HepG2 (cell line): ENCODE measurements at regions not wholly inside any gene's neighbourhood (a gene's known extent, or its start where the extent isn't known, plus 50 kb on each side); places are given as distances from the start of the nearest gene placed in this dataset.

Experiments
- ATAC-seq: fragments of 200-7000 bp; cut with Tn5 transposase; 3 replicates; pipeline ENCODE4 v1.9.1; 2020; ENCODE audit warnings: mild to moderate bottlenecking, moderate library complexity
- BruUV-seq: library from RNA; stranded (reverse); fragments of 400-500 nt; replicated peaks from 2 replicates; lab custom pipeline; 2021; lab: Mats Ljungman, UMichigan
- CTCF ChIA-PET: fragments of 300-600 bp; formaldehyde crosslinking; extraction: SDS; loops from one replicate; lab custom pipeline; 2021; ENCODE audit warnings: low total read pairs, inconsistent platforms, low intra/inter-chr PET ratio; lab: Yijun Ruan, JAX
- POLR2A ChIA-PET: fragments of 350-600 bp; sonication (Branson Sonifier 250); formaldehyde crosslinking; loops from one replicate; lab custom pipeline; 2020; ENCODE audit warnings: antibody characterized with exemption, inconsistent platforms; lab: Yijun Ruan, JAX
- DNase-seq: peaks from one replicate; pipeline ENCODE4 v3.0.0-alpha.2; 2015; ENCODE audit warnings: low spot score
- FAIRE-seq: peaks from 3 replicates; lab custom pipeline; 2011; peaks lifted over from hg19 to GRCh38; lab: Jason Lieb, UNC
- H2AFZ ChIP-seq: one replicate; pipeline ENCODE4 v1.6.1; 2011; ENCODE audit warnings: low read length, inconsistent platforms
- H3K27ac ChIP-seq: fragments of 300-600 bp; 3 replicates; pipeline ENCODE4 v1.8.0; 2011; ENCODE audit warnings: mixed run types, mild to moderate bottlenecking, mixed read lengths, low read length, inconsistent platforms; ENCODE audit not compliant: insufficient read depth; ENCODE audit errors: extremely low read length
- H3K27me3 ChIP-seq, 2 experiments: fragments of 200-600 bp in 1 of 2; 2 replicates in 1 of 2; 3 replicates in 1 of 2; pipeline versions ENCODE4 v1.6.0 to v1.8.0; 2011; ENCODE audit warnings: low read length in 2 of 2, mild to moderate bottlenecking in 2 of 2, moderate library complexity in 2 of 2, inconsistent platforms in 1 of 2; ENCODE audit not compliant: insufficient read depth in 2 of 2, control insufficient read depth in 1 of 2
- H3K36me3 ChIP-seq, 2 experiments: fragments of 200-600 bp in 1 of 2; replicated peaks in 1 of 2; 2 replicates in 1 of 2; 3 replicates in 1 of 2; pipeline versions ENCODE4 v1.5.1 to v1.8.0; 2011; ENCODE audit warnings: low read length in 2 of 2, inconsistent platforms in 1 of 2; ENCODE audit not compliant: insufficient read depth in 2 of 2, control insufficient read depth in 1 of 2
- H3K4me1 ChIP-seq: 2 replicates; pipeline ENCODE4 v1.5.1; 2012; ENCODE audit warnings: low read length, inconsistent platforms; ENCODE audit not compliant: insufficient read depth
- H3K4me2 ChIP-seq: 2 replicates; pipeline ENCODE4 v1.6.0; 2011; ENCODE audit warnings: low read depth, low read length, inconsistent platforms
- H3K4me3 ChIP-seq, 3 experiments: fragments of 200-600 bp in 1 of 3; sonication (generic), shearing (Covaris generic) in 1 of 3; replicated peaks in 1 of 3; 2 replicates each; pipeline ENCODE4 v1.5.1; 2011 to 2016; ENCODE audit warnings: low read length in 3 of 3, inconsistent platforms in 2 of 3, low read depth in 2 of 3, mild to moderate bottlenecking in 2 of 3, control low read depth in 1 of 3, mixed read lengths in 1 of 3; ENCODE audit not compliant: insufficient read depth in 1 of 3
- H3K79me2 ChIP-seq: one replicate; pipeline ENCODE4 v1.6.1; 2011; ENCODE audit warnings: low read length, inconsistent platforms; ENCODE audit not compliant: insufficient read depth
- H3K9ac ChIP-seq: 2 replicates; pipeline ENCODE4 v1.6.0; 2011; ENCODE audit warnings: mild to moderate bottlenecking, low read depth, low read length, inconsistent platforms; ENCODE audit not compliant: insufficient read depth
- H3K9me3 ChIP-seq: 2 replicates; pipeline ENCODE4 v1.5.1; 2012; ENCODE audit warnings: mild to moderate bottlenecking, low read length
- H4K20me1 ChIP-seq: 2 replicates; pipeline ENCODE4 v1.6.0; 2011; ENCODE audit warnings: inconsistent platforms, mild to moderate bottlenecking, low read length, moderate library complexity; ENCODE audit not compliant: insufficient read depth
- BRCA1 ChIP-seq: sonication (generic); formaldehyde crosslinking; IDR thresholded peaks from 2 replicates; pipeline ENCODE4 v1.4.0; 2020; ENCODE audit warnings: missing genetic modification reagents
- CBX1 ChIP-seq: IDR thresholded peaks from one replicate; pipeline ENCODE4 v1.6.1; 2016; ENCODE audit warnings: antibody characterized with exemption, low read depth
- KDM2A ChIP-seq: sonication (generic); formaldehyde crosslinking; IDR thresholded peaks from 2 replicates; pipeline ENCODE4 v1.4.0; 2020; ENCODE audit warnings: low read depth, missing genetic modification reagents, borderline replicate concordance
- KDM6A ChIP-seq: IDR thresholded peaks from 2 replicates; pipeline ENCODE4 v1.6.1; 2016; ENCODE audit warnings: low read depth
- KLF16 ChIP-seq, 2 experiments: sonication (generic) in 1 of 2; formaldehyde crosslinking in 1 of 2; IDR thresholded peaks; 2 replicates each; pipeline versions ENCODE4 v1.6.1 to v1.8.0; 2016 to 2023; ENCODE audit warnings: missing genetic modification reagents in 2 of 2, missing compliant biosample characterization in 1 of 2
- MAFK ChIP-seq, 2 experiments: IDR thresholded peaks in 1 of 2; conservative IDR thresholded peaks in 1 of 2; 2 replicates each; pipeline ENCODE4 v1.6.1; 2011; ENCODE audit warnings: improper control_type of control experiment in 2 of 2, low read length in 2 of 2
- MED8 ChIP-seq: sonication (generic); formaldehyde crosslinking; IDR thresholded peaks from 2 replicates; pipeline ENCODE4 v1.8.1; 2023; ENCODE audit warnings: mild to moderate bottlenecking, missing genetic modification reagents; ENCODE audit not compliant: insufficient replicate concordance
- PHF8 ChIP-seq: sonication (generic); formaldehyde crosslinking; IDR thresholded peaks from 2 replicates; pipeline ENCODE4 v1.5.0; 2020; ENCODE audit warnings: missing genetic modification reagents
- ZMAT3 ChIP-seq: sonication (generic); formaldehyde crosslinking; conservative IDR thresholded peaks from 2 replicates; pipeline ENCODE4 v1.7.0; 2021; ENCODE audit warnings: missing genetic modification reagents
- ZMYM4 ChIP-seq: sonication (generic); formaldehyde crosslinking; IDR thresholded peaks from 2 replicates; pipeline ENCODE4 v1.8.1; 2023; ENCODE audit warnings: mild to moderate bottlenecking, missing genetic modification reagents
- ZNF224 ChIP-seq: sonication (generic); formaldehyde crosslinking; IDR thresholded peaks from 2 replicates; pipeline ENCODE4 v1.5.0; 2020; ENCODE audit warnings: mild to moderate bottlenecking, missing genetic modification reagents
- ZNF678 ChIP-seq: sonication (generic); formaldehyde crosslinking; IDR thresholded peaks from 2 replicates; pipeline ENCODE4 v1.4.0; 2020; ENCODE audit warnings: mild to moderate bottlenecking, missing genetic modification reagents
- WGBS: methylation state at CpG from one replicate; pipeline ENCODE4 v1.1.6; 2017; ENCODE audit warnings: low lambda C conversion rate; 5-methylcytosine and 5-hydroxymethylcytosine counted together
- in situ Hi-C: cut with HindIII; loops from 2 replicates; pipeline ENCODE4 v1.10.0; 2017; ENCODE audit warnings: low pct_unique_long_range_greater_than_20kb; ENCODE audit not compliant: extremely low pct_ligation_motif_present
- intact Hi-C: fragments of 100-400 bp; cut with micrococcal nuclease; formaldehyde crosslinking; loops from one replicate; pipeline ENCODE4 v1.10.0; 2022; ENCODE audit not compliant: unreplicated experiment
- TF ChIP-seq, protein P1 (sequence below): sonication (generic); formaldehyde crosslinking; IDR thresholded peaks from 2 replicates; pipeline ENCODE4 v1.4.0; 2020; ENCODE audit warnings: missing genetic modification reagents
- TF ChIP-seq, protein P2 (sequence below): sonication (generic); formaldehyde crosslinking; IDR thresholded peaks from 2 replicates; pipeline ENCODE4 v1.5.0; 2020; ENCODE audit warnings: mild to moderate bottlenecking, missing genetic modification reagents

DNA sequence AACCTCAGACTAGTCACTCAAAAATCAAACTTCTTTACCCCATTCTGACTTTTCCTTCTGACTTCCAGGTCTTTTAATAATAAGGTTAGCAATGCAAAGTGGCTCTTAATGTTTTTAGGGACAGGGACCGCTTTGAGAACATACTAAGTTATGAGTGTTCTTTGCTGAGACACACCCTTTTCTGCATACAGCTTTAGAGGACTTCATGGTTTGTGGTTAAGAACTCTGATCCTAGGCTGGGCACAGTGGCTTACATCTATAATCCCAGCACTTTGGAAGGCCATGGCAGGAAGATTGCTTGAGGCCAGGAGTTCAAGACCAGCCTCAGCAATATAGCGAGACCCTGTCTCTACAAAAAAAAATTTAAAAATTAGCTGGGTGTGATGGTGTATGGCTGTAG is 85.8 kb upstream of the CACNA2D3 start:
- in situ Hi-C loops: no loop called here
- 51% methylated on average over 2 of the region's 2 CpGs for WGBS
- Histone ChIP-seq H3K79me2 (no peaks in the 10 kb centered on the region), H3K4me2 (no peak overlapping the region), H3K4me1 (no peaks in the 10 kb centered on the region), H3K27ac (no peak overlapping the region), H4K20me1 (no peaks in the 10 kb centered on the region), H3K27me3 (peaks cover 0 to 8% of the 10 kb centered on the region in 2 experiments; a peak in 2 of 5 replicates), H3K36me3 (no peaks in the 10 kb centered on the region), H3K9ac (no peak overlapping the region), H3K4me3 (no peak overlapping the region), H3K9me3 (no peaks in the 10 kb centered on the region), H2AFZ (no peak overlapping the region)
- DNase-seq (no peak), FAIRE-seq (no peak), ATAC-seq (no peak)
- BruUV-seq: no TSS peak
- ChIA-PET CTCF (no interaction called here), POLR2A (no interaction called here)
- TF ChIP-seq, protein P1, sequence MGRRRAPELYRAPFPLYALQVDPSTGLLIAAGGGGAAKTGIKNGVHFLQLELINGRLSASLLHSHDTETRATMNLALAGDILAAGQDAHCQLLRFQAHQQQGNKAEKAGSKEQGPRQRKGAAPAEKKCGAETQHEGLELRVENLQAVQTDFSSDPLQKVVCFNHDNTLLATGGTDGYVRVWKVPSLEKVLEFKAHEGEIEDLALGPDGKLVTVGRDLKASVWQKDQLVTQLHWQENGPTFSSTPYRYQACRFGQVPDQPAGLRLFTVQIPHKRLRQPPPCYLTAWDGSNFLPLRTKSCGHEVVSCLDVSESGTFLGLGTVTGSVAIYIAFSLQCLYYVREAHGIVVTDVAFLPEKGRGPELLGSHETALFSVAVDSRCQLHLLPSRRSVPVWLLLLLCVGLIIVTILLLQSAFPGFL (CRISPR knock-in tag): no peak
- TF ChIP-seq KDM6A (CRISPR knock-in tag) (no peak), ZNF678 (no peak)
- intact Hi-C loops: no loop called here

DNA sequence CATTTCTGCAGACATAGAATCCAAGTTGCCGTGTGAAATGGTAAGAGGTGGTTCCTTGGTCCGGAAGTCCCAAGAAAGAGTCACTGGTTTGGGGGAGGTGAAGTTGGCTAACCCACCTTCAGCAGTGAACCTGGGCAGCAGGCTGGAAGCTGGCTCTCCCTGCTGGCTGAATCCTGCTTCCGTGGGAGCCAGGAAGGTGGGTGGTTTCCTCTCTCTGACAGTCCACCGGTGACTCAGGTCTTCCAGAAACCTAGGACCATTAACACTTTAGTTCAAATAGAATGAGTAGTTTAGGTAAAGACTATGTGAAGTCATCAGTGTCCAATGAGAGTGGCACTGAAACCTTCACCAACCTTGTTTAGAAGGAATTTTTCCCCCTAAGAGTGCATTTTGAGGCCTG is 87.4 kb upstream of the CACNA2D3 start:
- no peak for FAIRE-seq

More for the DNA sequence above, 87.4 kb upstream of the CACNA2D3 start:
- Histone ChIP-seq H2AFZ (no peak overlapping the region), H3K9ac (no peak overlapping the region), H3K9me3 (no peaks in the 10 kb centered on the region), H3K36me3 (no peaks in the 10 kb centered on the region), H3K27me3 (peaks cover 0 to 4% of the 10 kb centered on the region in 2 experiments; a peak in 1 of 5 replicates), H3K4me1 (no peaks in the 10 kb centered on the region), H4K20me1 (no peaks in the 10 kb centered on the region), H3K4me3 (no peak overlapping the region), H3K79me2 (no peaks in the 10 kb centered on the region), H3K27ac (no peak overlapping the region), H3K4me2 (no peak overlapping the region)
- ChIA-PET POLR2A (no interaction called here), CTCF (no interaction called here)
- WGBS: 20% methylated on average over 2 of the region's 4 CpGs
- TF ChIP-seq MAFK (conservative IDR thresholded peaks at IDR 0.05 in 1 of 2, IDR thresholded peaks at IDR 0.05 in 1 of 2; ENCODE audit: low read length in 2 of 2) (no peak), BRCA1 (CRISPR knock-in tag) (no peak), ZMYM4 (CRISPR knock-in tag) (no peak), MED8 (no peak), PHF8 (CRISPR knock-in tag) (no peak), ZNF224 (CRISPR knock-in tag) (no peak), ZMAT3 (no peak), KLF16 (CRISPR knock-in tag; IDR thresholded peaks at IDR 0.05) (no peak), CBX1 (no peak), KDM2A (CRISPR knock-in tag) (no peak)
- TF ChIP-seq, protein P2, sequence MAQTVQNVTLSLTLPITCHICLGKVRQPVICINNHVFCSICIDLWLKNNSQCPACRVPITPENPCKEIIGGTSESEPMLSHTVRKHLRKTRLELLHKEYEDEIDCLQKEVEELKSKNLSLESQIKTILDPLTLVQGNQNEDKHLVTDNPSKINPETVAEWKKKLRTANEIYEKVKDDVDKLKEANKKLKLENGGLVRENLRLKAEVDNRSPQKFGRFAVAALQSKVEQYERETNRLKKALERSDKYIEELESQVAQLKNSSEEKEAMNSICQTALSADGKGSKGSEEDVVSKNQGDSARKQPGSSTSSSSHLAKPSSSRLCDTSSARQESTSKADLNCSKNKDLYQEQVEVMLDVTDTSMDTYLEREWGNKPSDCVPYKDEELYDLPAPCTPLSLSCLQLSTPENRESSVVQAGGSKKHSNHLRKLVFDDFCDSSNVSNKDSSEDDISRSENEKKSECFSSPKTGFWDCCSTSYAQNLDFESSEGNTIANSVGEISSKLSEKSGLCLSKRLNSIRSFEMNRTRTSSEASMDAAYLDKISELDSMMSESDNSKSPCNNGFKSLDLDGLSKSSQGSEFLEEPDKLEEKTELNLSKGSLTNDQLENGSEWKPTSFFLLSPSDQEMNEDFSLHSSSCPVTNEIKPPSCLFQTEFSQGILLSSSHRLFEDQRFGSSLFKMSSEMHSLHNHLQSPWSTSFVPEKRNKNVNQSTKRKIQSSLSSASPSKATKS (CRISPR knock-in tag): no peak
- no TSS peak for BruUV-seq
- in situ Hi-C loops (no loop called here), intact Hi-C loops (no loop called here)
- DNase-seq (no peak), ATAC-seq (no peak)
